Activated B cell treated with CpG ODN at 0.5 μM for 24 hours (primary cell): ENCODE measurements at regions not wholly inside any gene's neighbourhood (a gene's known extent, or its start where the extent isn't known, plus 50 kb on each side); places are given as distances from the start of the nearest gene placed in this dataset.

Experiments used
- ATAC-seq: fragments of 200-7000 bp; cut with Tn5 transposase; one replicate; pipeline ENCODE4 v1.10.0; 2021; ENCODE audit warnings: low read depth, mild to moderate bottlenecking, moderate library complexity
- CTCF ChIA-PET: fragments of 350-600 bp; sonication (Branson Sonifier 250); formaldehyde crosslinking; loops from one replicate; lab custom pipeline; 2021; ENCODE audit warnings: antibody characterized with exemption; lab: Charles Lee
- POLR2A ChIA-PET: fragments of 350-600 bp; sonication (Branson Sonifier 250); formaldehyde crosslinking; loops from one replicate; lab custom pipeline; 2021; ENCODE audit warnings: antibody characterized with exemption; lab: Charles Lee
- DNase-seq: peaks from one replicate; pipeline ENCODE4 v3.0.0; 2022
- H3K27ac Mint-ChIP-seq: one replicate; pipeline ENCODE4 v1.8.0; 2020; ENCODE audit warnings: mixed read lengths
- H3K27me3 Mint-ChIP-seq: one replicate; pipeline ENCODE4 v1.8.0; 2021; ENCODE audit warnings: mixed read lengths
- H3K36me3 Mint-ChIP-seq: one replicate; pipeline ENCODE4 v1.8.0; 2021; ENCODE audit warnings: low read depth, mixed read lengths
- H3K4me1 Mint-ChIP-seq: one replicate; pipeline ENCODE4 v1.8.0; 2021; ENCODE audit warnings: mixed read lengths
- H3K4me3 Mint-ChIP-seq: one replicate; pipeline ENCODE4 v1.8.0; 2020; ENCODE audit warnings: mild to moderate bottlenecking, mixed read lengths
- H3K9me3 Mint-ChIP-seq: one replicate; pipeline ENCODE4 v1.8.0; 2020; ENCODE audit warnings: mixed read lengths
- CTCF ChIP-seq: fragments of 200-600 bp; IDR thresholded peaks from one replicate; pipeline ENCODE4 v1.8.0; 2022; ENCODE audit warnings: antibody characterized with exemption, mild to moderate bottlenecking
- intact Hi-C: fragments of 100-400 bp; cut with micrococcal nuclease; formaldehyde crosslinking; loops from one replicate; pipeline ENCODE4 v1.15.1; 2024

DNA sequence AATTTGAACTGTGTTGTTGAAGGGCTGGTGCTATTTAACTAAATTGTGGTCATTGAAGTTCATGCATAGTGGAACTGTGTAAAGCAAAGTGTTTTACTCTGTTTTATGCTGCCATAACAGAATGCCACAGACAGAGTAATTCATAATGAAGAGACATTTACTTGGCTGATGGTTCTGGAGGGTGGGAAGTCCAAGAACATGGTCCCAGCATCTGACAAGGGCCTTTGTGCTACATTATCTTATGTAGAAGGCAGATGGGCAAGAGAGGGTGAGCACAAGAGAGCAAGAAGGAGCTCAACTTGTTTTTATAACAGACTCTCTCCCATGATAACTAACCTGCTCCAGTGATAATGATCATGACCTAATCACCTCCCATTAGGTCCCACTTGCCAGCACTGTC, 101.9 kb upstream of the NR3C1 start:
- Mint-ChIP-seq H3K36me3 (no peaks in the 10 kb centered on the region), H3K9me3 (no peaks in the 10 kb centered on the region), H3K4me3 (no peak overlapping the region), H3K27me3 (no peaks in the 10 kb centered on the region), H3K4me1 (no peaks in the 10 kb centered on the region), H3K27ac (no peak overlapping the region)
- intact Hi-C loops = no loop called here
- ChIA-PET POLR2A (no interaction called here), CTCF (no interaction called here)
- DNase-seq = no peak
- ATAC-seq = no peak
- TF ChIP-seq CTCF = no peak

- ATAC-seq = no peak
- intact Hi-C loops = no loop called here
- POLR2A ChIA-PET = no interaction called here
Measured at GRCh38 chr5:143501310-143502044, 98.0 kb upstream of the NR3C1 start.

GRCh38 chr5:143499480-143500114, 96.1 kb upstream of the NR3C1 start:
- Mint-ChIP-seq H3K4me1 (no peaks in the 10 kb centered on the region), H3K9me3 (no peaks in the 10 kb centered on the region), H3K4me3 (no peak overlapping the region)

More at GRCh38 chr5:143501310-143502044, 98.0 kb upstream of the NR3C1 start:
- H3K27me3 Mint-ChIP-seq = no peaks in the 10 kb centered on the region
- CTCF ChIA-PET = no interaction called here
- no peaks in the 10 kb centered on the region for H3K36me3 Mint-ChIP-seq
- no peak for DNase-seq
- no peak for TF ChIP-seq CTCF
- no peak overlapping the region for H3K27ac Mint-ChIP-seq
- no peaks in the 10 kb centered on the region for H3K4me1 Mint-ChIP-seq
- no peak overlapping the region for H3K4me3 Mint-ChIP-seq
- no peaks in the 10 kb centered on the region for H3K9me3 Mint-ChIP-seq

DNA sequence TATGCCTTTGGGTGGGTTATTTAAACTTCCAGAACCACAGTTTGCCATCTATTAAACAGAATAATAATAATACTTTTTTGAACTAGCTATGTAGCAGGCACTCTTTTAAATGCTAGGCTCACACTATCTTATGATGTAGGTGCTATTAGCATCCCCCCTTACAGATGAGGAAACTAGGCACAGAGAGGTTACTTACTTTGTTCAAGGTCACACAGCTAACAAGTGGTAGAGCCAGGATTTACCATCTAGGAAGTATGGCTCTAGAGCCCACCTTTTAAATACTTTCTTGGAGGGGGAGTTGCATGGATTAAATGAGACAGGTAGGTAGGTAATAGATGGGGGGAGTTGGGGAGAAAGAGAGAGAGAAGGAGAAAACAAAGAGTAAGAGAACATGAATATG, 95.3 kb upstream of the NR3C1 start:
- no peaks in the 10 kb centered on the region for H3K4me1 Mint-ChIP-seq
- no peaks in the 10 kb centered on the region for H3K27me3 Mint-ChIP-seq
- ChIA-PET POLR2A (no interaction called here), CTCF (no interaction called here)
- ATAC-seq (no peak), DNase-seq (no peak)
- intact Hi-C loops = no loop called here
- no peak overlapping the region for H3K4me3 Mint-ChIP-seq
- no peaks in the 10 kb centered on the region for H3K9me3 Mint-ChIP-seq
- H3K27ac Mint-ChIP-seq = no peak overlapping the region
- no peaks in the 10 kb centered on the region for H3K36me3 Mint-ChIP-seq
- TF ChIP-seq CTCF = no peak

More at GRCh38 chr5:143499480-143500114, 96.1 kb upstream of the NR3C1 start:
- ATAC-seq (no peak), DNase-seq (no peak)
- no peak for TF ChIP-seq CTCF
- ChIA-PET POLR2A (no interaction called here), CTCF (no interaction called here)
- intact Hi-C loops = no loop called here
- H3K27ac Mint-ChIP-seq = no peak overlapping the region
- no peaks in the 10 kb centered on the region for H3K27me3 Mint-ChIP-seq
- no peaks in the 10 kb centered on the region for H3K36me3 Mint-ChIP-seq

GRCh38 chr5:143497749-143498148, 94.3 kb upstream of the NR3C1 start:
- intact Hi-C loops = no loop called here
- ATAC-seq (no peak), DNase-seq (no peak)
- Mint-ChIP-seq H3K27ac (no peak overlapping the region), H3K9me3 (peaks cover 1% of the 10 kb centered on the region), H3K4me1 (no peaks in the 10 kb centered on the region), H3K27me3 (no peaks in the 10 kb centered on the region), H3K4me3 (no peak overlapping the region), H3K36me3 (no peaks in the 10 kb centered on the region)
- TF ChIP-seq CTCF = no peak
- ChIA-PET POLR2A (no interaction called here), CTCF (no interaction called here)
